Left lobe of liver (tissue), 2 donors: ENCODE measurements at regions not wholly inside any gene's neighbourhood (a gene's known extent, or its start where the extent isn't known, plus 50 kb on each side); places are given as distances from the start of the nearest gene placed in this dataset.

Experiments used
- ATAC-seq: fragments of 200-7000 bp; cut with Tn5 transposase; one replicate; pipeline ENCODE4 v1.9.1; 2020; ENCODE audit warnings: mild to moderate bottlenecking, moderate library complexity
- DNase-seq: peaks from one replicate; pipeline ENCODE4 v3.0.0-alpha.2; 2020; ENCODE audit warnings: low spot score
- donor health status: DM: no; HTN: no; CAD: no; lungs with moderate emphysema.
- donor health status: DM: no; HTN: yes; CAD: no.

DNA sequence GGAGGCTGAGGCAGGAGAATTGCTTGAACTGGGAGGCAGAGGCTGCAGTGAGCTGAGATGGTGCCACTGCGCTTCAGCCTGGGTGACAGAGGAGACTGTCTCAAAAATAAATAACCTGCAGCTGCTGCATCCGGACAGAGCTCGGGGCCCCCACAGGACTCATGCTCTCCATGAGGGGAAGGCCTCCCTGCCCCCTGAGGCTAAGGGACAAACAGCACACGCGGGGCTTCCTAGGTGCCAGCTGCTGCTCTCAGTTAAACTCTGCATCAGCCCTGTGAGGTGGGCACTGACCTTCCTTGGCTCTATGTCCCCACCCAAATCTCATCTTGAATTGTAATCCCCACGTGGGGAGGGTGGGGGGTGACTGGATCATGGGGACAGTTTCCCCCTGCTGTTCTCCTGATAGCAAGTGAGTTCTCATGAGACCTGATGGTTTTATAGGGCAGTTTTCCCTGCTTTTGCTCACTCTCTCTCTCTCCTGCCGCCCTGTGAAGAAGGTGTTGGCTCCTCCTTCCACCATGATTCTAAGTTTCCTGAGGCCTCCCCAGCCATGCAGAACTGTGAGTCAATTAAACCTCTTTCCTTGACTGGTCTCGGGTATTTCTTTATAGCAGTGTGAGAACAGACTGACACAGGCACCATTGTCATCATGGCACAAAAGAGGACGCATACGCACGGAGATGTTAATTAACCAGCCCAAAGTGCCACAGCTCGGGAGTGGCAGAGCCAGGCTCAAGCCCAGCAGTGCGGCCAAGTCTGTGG lies 49.9 kb upstream of the TAF1B start:
- DNase-seq (no peak), ATAC-seq (no peak)
